Upper lobe of left lung (tissue), 4 donors: ENCODE measurements at regions not wholly inside any gene's neighbourhood (a gene's known extent, or its start where the extent isn't known, plus 50 kb on each side); places are given as distances from the start of the nearest gene placed in this dataset.

Source experiments
- POLR2A ChIP-seq, 4 donors: fragments of 450-650 bp; IDR thresholded peaks; one replicate each; pipeline ENCODE4 v1.5.1; 2016 to 2017; ENCODE audit warnings: antibody characterized with exemption in 4 of 4, mild to moderate bottlenecking in 2 of 4
- POLR2AphosphoS5 ChIP-seq, 2 donors: sonication (generic); formaldehyde crosslinking; IDR thresholded peaks; one replicate each; pipeline ENCODE4 v1.5.1; 2017; ENCODE audit warnings: antibody characterized with exemption in 2 of 2
- TF ChIP-seq, protein P1 (sequence below), 6 experiments: fragments of 450-650 bp in 4 of 6; fragments of 200-600 bp in 2 of 6; sonication (generic) in 2 of 6; IDR thresholded peaks; one replicate each; pipeline ENCODE4 v1.5.1; 2016 to 2019; ENCODE audit warnings: antibody characterized with exemption in 6 of 6

- TF ChIP-seq POLR2AphosphoS5 (IDR thresholded peaks at IDR 0.05) (no peak), POLR2A (IDR thresholded peaks at IDR 0.05) (no peak)
- TF ChIP-seq, protein P1, sequence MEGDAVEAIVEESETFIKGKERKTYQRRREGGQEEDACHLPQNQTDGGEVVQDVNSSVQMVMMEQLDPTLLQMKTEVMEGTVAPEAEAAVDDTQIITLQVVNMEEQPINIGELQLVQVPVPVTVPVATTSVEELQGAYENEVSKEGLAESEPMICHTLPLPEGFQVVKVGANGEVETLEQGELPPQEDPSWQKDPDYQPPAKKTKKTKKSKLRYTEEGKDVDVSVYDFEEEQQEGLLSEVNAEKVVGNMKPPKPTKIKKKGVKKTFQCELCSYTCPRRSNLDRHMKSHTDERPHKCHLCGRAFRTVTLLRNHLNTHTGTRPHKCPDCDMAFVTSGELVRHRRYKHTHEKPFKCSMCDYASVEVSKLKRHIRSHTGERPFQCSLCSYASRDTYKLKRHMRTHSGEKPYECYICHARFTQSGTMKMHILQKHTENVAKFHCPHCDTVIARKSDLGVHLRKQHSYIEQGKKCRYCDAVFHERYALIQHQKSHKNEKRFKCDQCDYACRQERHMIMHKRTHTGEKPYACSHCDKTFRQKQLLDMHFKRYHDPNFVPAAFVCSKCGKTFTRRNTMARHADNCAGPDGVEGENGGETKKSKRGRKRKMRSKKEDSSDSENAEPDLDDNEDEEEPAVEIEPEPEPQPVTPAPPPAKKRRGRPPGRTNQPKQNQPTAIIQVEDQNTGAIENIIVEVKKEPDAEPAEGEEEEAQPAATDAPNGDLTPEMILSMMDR (IDR thresholded peaks at IDR 0.05) = no peak
Observed at GRCh38 chrX:81003491-81004185, 194.0 kb upstream of the BRWD3 start.
